ENCODE measurements at regions not wholly inside any gene's neighbourhood (a gene's known extent, or its start where the extent isn't known, plus 50 kb on each side); places are given as distances from the start of the nearest gene placed in this dataset.

DNA sequence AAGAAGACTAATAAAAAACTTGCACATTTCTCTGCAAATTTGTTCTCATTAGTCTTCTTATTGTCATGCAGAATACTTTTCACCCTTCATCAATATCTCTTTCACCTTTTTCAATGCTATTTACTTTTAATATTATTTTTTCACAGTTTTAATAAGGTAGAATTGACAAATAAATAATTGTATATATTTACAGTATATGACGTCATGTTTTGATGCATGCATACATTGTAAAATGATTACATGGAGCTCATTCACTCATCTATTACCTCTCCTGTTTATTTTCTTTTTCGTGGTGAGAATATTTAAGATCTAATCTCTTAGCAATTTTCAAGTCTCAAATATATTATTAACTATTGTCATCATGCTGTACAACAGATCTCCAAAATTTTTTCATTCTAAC lies 658.2 kb upstream of the MKI67 start:
- DNase-seq (ENCODE audit: low read depth), result no peak
- TF ChIP-seq, protein P1, sequence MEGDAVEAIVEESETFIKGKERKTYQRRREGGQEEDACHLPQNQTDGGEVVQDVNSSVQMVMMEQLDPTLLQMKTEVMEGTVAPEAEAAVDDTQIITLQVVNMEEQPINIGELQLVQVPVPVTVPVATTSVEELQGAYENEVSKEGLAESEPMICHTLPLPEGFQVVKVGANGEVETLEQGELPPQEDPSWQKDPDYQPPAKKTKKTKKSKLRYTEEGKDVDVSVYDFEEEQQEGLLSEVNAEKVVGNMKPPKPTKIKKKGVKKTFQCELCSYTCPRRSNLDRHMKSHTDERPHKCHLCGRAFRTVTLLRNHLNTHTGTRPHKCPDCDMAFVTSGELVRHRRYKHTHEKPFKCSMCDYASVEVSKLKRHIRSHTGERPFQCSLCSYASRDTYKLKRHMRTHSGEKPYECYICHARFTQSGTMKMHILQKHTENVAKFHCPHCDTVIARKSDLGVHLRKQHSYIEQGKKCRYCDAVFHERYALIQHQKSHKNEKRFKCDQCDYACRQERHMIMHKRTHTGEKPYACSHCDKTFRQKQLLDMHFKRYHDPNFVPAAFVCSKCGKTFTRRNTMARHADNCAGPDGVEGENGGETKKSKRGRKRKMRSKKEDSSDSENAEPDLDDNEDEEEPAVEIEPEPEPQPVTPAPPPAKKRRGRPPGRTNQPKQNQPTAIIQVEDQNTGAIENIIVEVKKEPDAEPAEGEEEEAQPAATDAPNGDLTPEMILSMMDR (IDR thresholded peaks at IDR 0.05; ENCODE audit: insufficient read depth, low read depth, low read length, missing control alignments), result no peak
- H3K4me3 ChIP-seq (ENCODE audit: low read depth, low read length), result no peak overlapping the region

DNA sequence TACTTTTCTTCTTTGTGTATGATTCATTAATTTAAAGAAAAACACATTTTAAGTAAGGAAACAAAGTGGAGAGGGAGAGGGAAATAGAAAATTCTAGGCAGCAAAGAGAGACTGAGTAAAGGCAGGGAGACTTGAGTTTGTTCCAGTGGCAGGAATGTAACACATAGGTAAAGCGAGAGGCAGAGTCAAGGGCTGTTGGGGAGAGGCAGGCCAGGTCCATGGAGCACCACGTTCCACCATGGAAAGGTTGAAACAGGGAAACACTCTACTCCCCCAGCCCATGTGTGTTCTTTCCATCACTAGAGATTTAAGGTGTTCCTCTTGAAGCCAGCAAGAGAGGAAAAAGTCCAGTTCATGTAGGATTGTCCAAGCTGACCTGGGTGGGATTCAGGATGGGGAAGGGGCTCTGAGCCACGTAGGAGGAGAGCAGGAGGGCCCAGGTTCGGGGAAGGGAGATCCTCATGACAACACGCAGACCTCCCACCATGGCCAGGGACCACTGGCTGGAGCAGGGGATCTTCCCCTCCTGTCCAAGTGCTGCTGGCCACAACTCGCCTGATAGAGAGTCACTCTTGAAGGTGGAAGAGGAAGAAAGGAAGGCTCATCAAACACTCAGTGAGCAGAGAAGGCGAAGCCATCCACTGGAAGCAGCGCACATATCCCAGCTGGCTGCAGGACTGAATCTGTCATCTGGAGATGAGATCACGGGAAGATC lies 666.4 kb upstream of the MKI67 start:
- TF ChIP-seq, protein P1 (IDR thresholded peaks at IDR 0.05; ENCODE audit: insufficient read depth, low read depth, low read length, missing control alignments), result no peak
- no peak for DNase-seq (ENCODE audit: low read depth)
- H3K4me3 ChIP-seq (ENCODE audit: low read depth, low read length), result no peak overlapping the region

DNA sequence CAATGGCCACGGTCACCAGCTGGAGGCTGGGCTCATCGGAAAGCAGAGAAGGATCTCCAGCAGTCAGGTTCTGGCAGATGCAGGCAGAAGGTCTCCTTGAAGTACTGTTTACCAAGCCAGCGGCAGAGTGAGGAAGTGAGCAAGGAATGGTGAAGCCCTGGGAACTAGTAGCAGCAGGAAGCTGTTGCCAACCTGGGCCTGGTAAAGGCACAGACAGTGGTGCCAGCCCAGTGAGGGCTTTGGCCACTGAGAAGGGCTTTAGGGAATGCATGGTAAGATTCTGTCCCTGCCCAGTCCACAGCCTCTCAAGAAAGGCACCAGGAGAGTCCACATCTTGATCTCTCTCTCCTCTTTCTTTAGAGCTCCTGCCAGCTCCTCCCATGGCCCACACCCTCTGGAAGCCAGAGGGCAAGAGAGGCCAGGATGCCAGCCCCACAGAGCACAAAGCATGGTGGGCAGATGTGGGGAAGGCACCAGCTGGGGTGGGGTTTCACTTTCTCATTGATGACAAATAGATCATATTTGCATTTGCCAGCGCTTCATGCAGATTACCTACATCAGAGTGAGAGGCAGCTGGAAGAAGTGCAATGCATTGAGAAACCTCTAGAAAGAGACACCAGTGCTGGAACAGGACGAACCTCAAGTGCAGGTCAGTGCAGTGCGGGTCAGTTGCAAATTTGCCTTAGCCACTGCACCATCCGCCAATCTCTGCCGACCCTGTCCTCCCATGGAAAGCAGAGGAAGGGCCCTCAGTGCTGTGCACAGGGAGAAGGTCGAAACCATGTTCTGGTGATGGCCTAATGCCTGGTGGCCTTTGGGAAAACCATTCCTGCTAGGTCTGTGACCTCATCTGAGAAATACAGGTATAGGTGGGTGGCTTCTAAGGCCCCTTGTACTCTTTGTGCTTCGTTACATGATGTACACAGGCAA lies 667.8 kb upstream of the MKI67 start:
- TF ChIP-seq, protein P1 (IDR thresholded peaks at IDR 0.05; ENCODE audit: insufficient read depth, low read depth, low read length, missing control alignments), result no peak
- H3K4me3 ChIP-seq (ENCODE audit: low read depth, low read length), result no peak overlapping the region

DNA sequence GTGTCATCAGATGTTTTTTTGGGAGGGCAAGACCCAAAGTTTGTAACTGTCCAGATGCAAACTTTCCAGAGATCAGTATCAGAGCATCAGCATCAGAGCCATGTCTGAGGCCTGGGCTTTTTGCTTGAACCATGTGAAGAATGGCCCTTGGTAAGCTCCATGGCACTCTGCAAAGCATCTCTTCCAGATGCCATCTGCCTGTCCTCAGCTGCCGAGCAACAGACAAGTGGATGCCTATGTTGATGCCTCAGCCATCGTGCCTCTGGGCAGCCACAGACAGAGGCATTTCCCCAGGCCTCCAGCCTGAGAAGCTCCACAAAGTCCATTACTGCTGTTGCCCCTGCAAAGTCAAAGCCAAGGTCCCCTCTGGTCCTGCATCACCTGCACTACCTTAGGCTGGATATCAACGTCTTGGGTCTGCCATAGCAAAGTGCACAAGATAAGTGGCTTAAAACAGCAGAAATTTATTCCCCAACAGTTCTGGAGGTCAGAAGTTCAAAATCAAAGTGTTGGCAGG lies 670.2 kb upstream of the MKI67 start:
- TF ChIP-seq, protein P1 (IDR thresholded peaks at IDR 0.05; ENCODE audit: insufficient read depth, low read depth, low read length, missing control alignments), result no peak
- no peak for DNase-seq (ENCODE audit: low read depth)
- H3K4me3 ChIP-seq (ENCODE audit: low read depth, low read length), result no peak overlapping the region

More for the DNA sequence above, 667.8 kb upstream of the MKI67 start:
- no peak for DNase-seq (ENCODE audit: low read depth)

DNA sequence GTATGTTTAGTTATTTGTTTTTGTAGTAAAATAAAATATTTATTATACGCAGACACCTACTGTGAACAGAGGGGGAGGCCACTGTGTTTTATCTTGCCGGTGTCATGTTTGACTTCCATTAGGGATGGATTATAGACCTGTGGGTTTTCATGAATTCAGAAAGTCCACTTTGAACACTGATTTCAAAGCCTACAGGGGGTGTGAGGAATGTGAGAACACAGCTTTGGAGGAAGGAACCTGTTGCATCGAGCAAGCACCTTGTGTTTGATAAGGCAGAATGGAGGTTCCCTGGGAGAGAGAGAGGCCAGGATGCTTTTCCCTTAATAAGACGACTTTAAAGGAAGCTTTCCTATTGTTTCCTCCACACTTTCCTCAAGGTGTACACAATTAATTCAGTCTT lies 665.0 kb upstream of the MGMT start:
- no peak overlapping the region for H3K4me3 ChIP-seq (ENCODE audit: low read depth, low read length)
- no peak for DNase-seq (ENCODE audit: low read depth)
- TF ChIP-seq, protein P1 (IDR thresholded peaks at IDR 0.05; ENCODE audit: insufficient read depth, low read depth, low read length, missing control alignments), result no peak

DNA sequence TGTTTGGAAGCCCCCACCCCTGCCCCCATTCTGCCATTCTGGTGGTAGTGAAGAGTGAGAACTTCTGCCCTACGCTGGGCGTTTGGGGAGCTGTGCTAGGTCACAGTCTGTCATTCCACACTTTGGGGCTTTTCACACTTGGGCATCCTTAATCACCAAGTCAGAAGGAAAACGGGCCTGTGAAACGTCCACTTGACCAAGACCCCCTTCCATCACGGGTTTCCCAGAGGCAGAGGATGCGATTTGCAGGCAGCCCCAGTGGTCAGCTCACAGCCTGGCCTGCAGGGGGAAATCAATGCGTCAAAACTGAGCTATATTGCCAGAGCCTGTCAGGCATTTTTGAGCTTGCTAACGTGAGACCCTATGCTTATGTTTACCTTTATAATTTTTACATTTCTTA lies 663.3 kb upstream of the MGMT start:
- no peak for DNase-seq (ENCODE audit: low read depth)
- H3K4me3 ChIP-seq (ENCODE audit: low read depth, low read length), result no peak overlapping the region
- TF ChIP-seq, protein P1 (IDR thresholded peaks at IDR 0.05; ENCODE audit: insufficient read depth, low read depth, low read length, missing control alignments), result no peak

Measured in GM12865 (cell line).